HFF-Myc (cell line): ENCODE measurements at regions not wholly inside any gene's neighbourhood (a gene's known extent, or its start where the extent isn't known, plus 50 kb on each side); places are given as distances from the start of the nearest gene placed in this dataset.

Source experiments
- DNase-seq: peaks from one replicate; pipeline ENCODE4 v3.0.0-alpha.2; 2011; ENCODE audit warnings: low read depth; ENCODE audit errors: extremely low read depth
- H3K4me3 ChIP-seq: replicated peaks from 2 replicates; pipeline ENCODE4 v1.5.1; 2011; ENCODE audit warnings: low read depth, mild to moderate bottlenecking, control low read depth, low read length
- CTCF ChIP-seq: IDR thresholded peaks from 2 replicates; pipeline ENCODE4 v1.5.1; 2012; ENCODE audit warnings: mild to moderate bottlenecking, low read depth, low read length, control low read depth; ENCODE audit errors: missing control alignments

- no peak for TF ChIP-seq CTCF
Measured at GRCh38 chr6:145257704-145258103, 477.6 kb downstream of the EPM2A start.

DNA sequence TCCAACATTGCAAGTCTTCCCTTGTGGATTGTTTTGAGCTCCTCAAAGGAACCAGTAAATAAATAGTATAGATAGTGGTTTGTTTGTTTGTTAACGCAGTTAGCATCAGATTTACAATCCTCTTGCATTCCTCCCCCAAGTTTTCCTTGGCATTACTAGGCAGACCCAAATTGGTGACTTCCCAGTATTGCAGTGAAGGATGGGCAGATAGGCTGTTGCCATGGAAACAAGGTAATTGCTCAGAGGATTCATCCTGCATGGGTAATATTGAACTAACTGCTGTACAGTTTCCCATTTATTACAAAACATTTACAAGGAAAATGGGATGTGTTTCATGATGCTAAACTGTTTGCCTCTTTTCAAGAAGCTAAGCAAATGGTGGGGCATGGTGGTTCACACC lies 477.2 kb downstream of the EPM2A start:
- H3K4me3 ChIP-seq: no peak overlapping the region
- no peak for DNase-seq
- TF ChIP-seq CTCF: no peak

More at GRCh38 chr6:145257704-145258103, 477.6 kb downstream of the EPM2A start:
- no peak for DNase-seq
- no peak overlapping the region for H3K4me3 ChIP-seq

DNA sequence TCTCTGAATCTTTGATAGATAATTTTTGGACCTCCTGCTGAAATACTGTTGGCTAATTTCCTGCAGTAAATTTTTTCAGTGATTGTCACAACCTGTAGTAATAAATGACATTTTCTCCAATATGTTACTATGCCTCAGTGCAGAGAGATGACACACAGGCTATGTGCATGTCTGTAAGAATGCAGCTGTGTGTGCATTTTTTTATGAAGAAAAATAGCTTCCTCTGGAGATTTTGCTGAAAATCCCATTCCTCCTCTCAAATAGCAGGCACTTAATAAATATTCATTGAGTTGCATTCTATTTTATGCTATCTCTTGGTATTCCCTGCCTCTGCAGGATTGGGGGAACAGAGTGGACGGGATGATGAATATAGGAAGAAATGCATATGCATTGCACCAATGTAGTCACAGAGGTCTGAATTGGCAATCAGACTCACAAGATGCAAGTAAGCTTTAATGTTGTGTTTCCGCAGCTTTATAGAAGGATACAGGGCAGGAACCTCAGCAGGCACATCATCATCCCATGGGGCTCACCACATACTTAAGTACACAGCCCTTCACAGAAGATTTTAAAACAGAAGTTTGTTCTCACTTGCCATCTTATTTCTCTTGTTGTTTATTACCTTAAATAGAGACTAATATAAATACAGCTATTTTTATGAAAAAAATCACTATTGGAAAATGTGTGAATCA lies 474.7 kb downstream of the EPM2A start:
- TF ChIP-seq CTCF: no peak
- no peak overlapping the region for H3K4me3 ChIP-seq
- no peak for DNase-seq

- H3K4me3 ChIP-seq: no peak overlapping the region
- no peak for DNase-seq
- no peak for TF ChIP-seq CTCF
Measured at GRCh38 chr6:145261758-145262157, 473.6 kb downstream of the EPM2A start.

GRCh38 chr6:145262771-145263170 lies 472.5 kb downstream of the EPM2A start:
- H3K4me3 ChIP-seq: no peak overlapping the region
- no peak for DNase-seq
- TF ChIP-seq CTCF: no peak

GRCh38 chr6:145263778-145264211 lies 471.5 kb downstream of the EPM2A start:
- H3K4me3 ChIP-seq: no peak overlapping the region
- no peak for TF ChIP-seq CTCF
- no peak for DNase-seq
